ENCODE measurements at regions not wholly inside any gene's neighbourhood (a gene's known extent, or its start where the extent isn't known, plus 50 kb on each side); places are given as distances from the start of the nearest gene placed in this dataset.

GRCh38 chr14:101397206-101397605, 164.1 kb upstream of the DIO3 start:
- H4K20me1 ChIP-seq (ENCODE audit: insufficient read depth, low read length): no peaks in the 10 kb centered on the region
- no peak overlapping the region for H3K23ac ChIP-seq (ENCODE audit: low read depth, low read length)
- H2AK9ac ChIP-seq (replicated peaks; ENCODE audit: low read depth, low read length, poor library complexity): no peak overlapping the region
- ChIA-PET CTCF (no interaction called here), POLR2A (ENCODE audit: unreplicated experiment) (no interaction called here)
- H3K79me1 ChIP-seq (ENCODE audit: low read depth in 1 of 2, low read length in 2 of 2): no peaks in the 10 kb centered on the region
- no peak overlapping the region for H3K4ac ChIP-seq (ENCODE audit: low read depth, low read length)
- no peak overlapping the region for H2BK120ac ChIP-seq (ENCODE audit: low read depth, low read length)
- TF ChIP-seq MAFK (IDR thresholded peaks at IDR 0.05; ENCODE audit: low read depth, low read length) (no peak), FOS (IDR thresholded peaks at IDR 0.05; ENCODE audit: low read depth, low read length) (no peak), RAD21 (IDR thresholded peaks at IDR 0.05; ENCODE audit: low read length) (no peak), CEBPB (IDR thresholded peaks at IDR 0.05; ENCODE audit: low read depth, low read length) (no peak), MXI1 (IDR thresholded peaks at IDR 0.05; ENCODE audit: borderline replicate concordance, low read depth, low read length) (no peak), SMC3 (IDR thresholded peaks at IDR 0.05; ENCODE audit: low read depth, low read length) (no peak), NFE2L2 (IDR thresholded peaks at IDR 0.05; ENCODE audit: low read depth, low read length) (no peak), BHLHE40 (IDR thresholded peaks at IDR 0.05; ENCODE audit: low read depth, low read length) (no peak), RCOR1 (IDR thresholded peaks at IDR 0.05; ENCODE audit: insufficient replicate concordance, low read length) (no peak), ELK1 (IDR thresholded peaks at IDR 0.05; ENCODE audit: borderline replicate concordance, low read depth, low read length) (no peak), CHD1 (IDR thresholded peaks at IDR 0.05; ENCODE audit: low read depth, low read length) (no peak), RFX5 (IDR thresholded peaks at IDR 0.05; ENCODE audit: low read depth, low read length) (no peak), MAZ (IDR thresholded peaks at IDR 0.05; ENCODE audit: borderline replicate concordance, low read depth, low read length) (no peak)
- TF ChIP-seq, protein P1, sequence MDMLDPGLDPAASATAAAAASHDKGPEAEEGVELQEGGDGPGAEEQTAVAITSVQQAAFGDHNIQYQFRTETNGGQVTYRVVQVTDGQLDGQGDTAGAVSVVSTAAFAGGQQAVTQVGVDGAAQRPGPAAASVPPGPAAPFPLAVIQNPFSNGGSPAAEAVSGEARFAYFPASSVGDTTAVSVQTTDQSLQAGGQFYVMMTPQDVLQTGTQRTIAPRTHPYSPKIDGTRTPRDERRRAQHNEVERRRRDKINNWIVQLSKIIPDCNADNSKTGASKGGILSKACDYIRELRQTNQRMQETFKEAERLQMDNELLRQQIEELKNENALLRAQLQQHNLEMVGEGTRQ (IDR thresholded peaks at IDR 0.05; ENCODE audit: low read depth, low read length): no peak
- TF ChIP-seq, protein P2, sequence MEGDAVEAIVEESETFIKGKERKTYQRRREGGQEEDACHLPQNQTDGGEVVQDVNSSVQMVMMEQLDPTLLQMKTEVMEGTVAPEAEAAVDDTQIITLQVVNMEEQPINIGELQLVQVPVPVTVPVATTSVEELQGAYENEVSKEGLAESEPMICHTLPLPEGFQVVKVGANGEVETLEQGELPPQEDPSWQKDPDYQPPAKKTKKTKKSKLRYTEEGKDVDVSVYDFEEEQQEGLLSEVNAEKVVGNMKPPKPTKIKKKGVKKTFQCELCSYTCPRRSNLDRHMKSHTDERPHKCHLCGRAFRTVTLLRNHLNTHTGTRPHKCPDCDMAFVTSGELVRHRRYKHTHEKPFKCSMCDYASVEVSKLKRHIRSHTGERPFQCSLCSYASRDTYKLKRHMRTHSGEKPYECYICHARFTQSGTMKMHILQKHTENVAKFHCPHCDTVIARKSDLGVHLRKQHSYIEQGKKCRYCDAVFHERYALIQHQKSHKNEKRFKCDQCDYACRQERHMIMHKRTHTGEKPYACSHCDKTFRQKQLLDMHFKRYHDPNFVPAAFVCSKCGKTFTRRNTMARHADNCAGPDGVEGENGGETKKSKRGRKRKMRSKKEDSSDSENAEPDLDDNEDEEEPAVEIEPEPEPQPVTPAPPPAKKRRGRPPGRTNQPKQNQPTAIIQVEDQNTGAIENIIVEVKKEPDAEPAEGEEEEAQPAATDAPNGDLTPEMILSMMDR (conservative IDR thresholded peaks at IDR 0.05; ENCODE audit: low read depth, low read length): no peak
- H2AK5ac ChIP-seq (ENCODE audit: low read depth, low read length): no peak overlapping the region
- no peak overlapping the region for H3K14ac ChIP-seq (replicated peaks; ENCODE audit: low read depth, low read length)
- in situ Hi-C loops (cut with MboI; ENCODE audit: low sequenced_read_pairs) (no loop called here), intact Hi-C loops (cut with micrococcal nuclease) (no loop called here), dilution Hi-C loops (cut with HindIII; ENCODE audit: low sequenced_read_pairs, unreplicated experiment) (no loop called here)
- ATAC-seq (ENCODE audit: low read depth) (no peak), DNase-seq (no peak)
- no peak overlapping the region for H3K18ac ChIP-seq (ENCODE audit: low read depth, low read length)
- H3K27me3 ChIP-seq (ENCODE audit: control insufficient read depth, insufficient read depth, low read length): peaks cover 7% of the 10 kb centered on the region; the same call in 1 of the 2 replicates
- H2BK20ac ChIP-seq (ENCODE audit: low read depth, low read length): no peak overlapping the region
- H3K9me3 ChIP-seq (ENCODE audit: control insufficient read depth, insufficient read depth, low read length): peaks cover 2% of the 10 kb centered on the region
- H3K4me3 ChIP-seq (ENCODE audit: insufficient read depth, low read depth, low read length): no peak overlapping the region
- no peak overlapping the region for H3K27ac ChIP-seq (ENCODE audit: insufficient read depth, low read length)
- peaks cover 2% of the 10 kb centered on the region; the same call in 1 of the 2 replicates for H3K4me1 ChIP-seq (ENCODE audit: control insufficient read depth, insufficient read depth, low read length)
- no peaks in the 10 kb centered on the region for H3K9me1 ChIP-seq (ENCODE audit: insufficient read depth, low read length)
- no peak overlapping the region for H4K8ac ChIP-seq (ENCODE audit: low read depth in 2 of 2, low read length in 2 of 2)
- no peak overlapping the region for H2AFZ ChIP-seq (replicated peaks; ENCODE audit: low read length, poor library complexity)
- H3K4me2 ChIP-seq (ENCODE audit: low read depth, low read length): no peak overlapping the region
- WGBS, 2 experiments (ENCODE audit: extremely low coverage in 2 of 2, insufficient read length in 1 of 2): 82% methylated on average over 5 of the region's 12 CpGs; no CpG with 5 or more reads in 1 of the 2 experiments
- H3K56ac ChIP-seq (ENCODE audit: extremely low read depth, insufficient read depth, low read length): no peak overlapping the region
- no peak overlapping the region for H3K9ac ChIP-seq (ENCODE audit: low read depth, low read length)
- no peak overlapping the region for H4K91ac ChIP-seq (ENCODE audit: insufficient read depth, low read depth, low read length)
- no peaks in the 10 kb centered on the region for H3K36me3 ChIP-seq (ENCODE audit: control insufficient read depth, insufficient read depth, low read length)
- no TSS peak for BruUV-seq (replicated peaks)
- no peak overlapping the region for H4K5ac ChIP-seq (ENCODE audit: low read depth, low read length)
- no peak overlapping the region for H2BK15ac ChIP-seq (ENCODE audit: low read depth, low read length)
- H2BK5ac ChIP-seq (ENCODE audit: low read depth, low read length, poor library complexity, severe bottlenecking): no peak overlapping the region
